Kidney (tissue), 13 donors: ENCODE measurements at regions not wholly inside any gene's neighbourhood (a gene's known extent, or its start where the extent isn't known, plus 50 kb on each side); places are given as distances from the start of the nearest gene placed in this dataset.

Experiments
- DNase-seq, 5 donors: peaks; one replicate each; pipeline ENCODE4 v3.0.0-alpha.2; 2013 to 2020
- FAIRE-seq: peaks from 2 replicates; lab custom pipeline; 2012; peaks lifted over from hg19 to GRCh38; lab: Jason Lieb, UNC
- H3K27ac ChIP-seq, 2 donors: one replicate each; pipeline ENCODE4 v1.7.0; 2013; ENCODE audit warnings: low read depth in 2 of 2, low read length in 2 of 2, inconsistent platforms in 1 of 2
- H3K27me3 ChIP-seq: one replicate; pipeline ENCODE4 v1.7.1; 2013; ENCODE audit warnings: low read length, inconsistent platforms; ENCODE audit not compliant: control insufficient read depth, insufficient read depth
- H3K36me3 ChIP-seq, 3 donors: one replicate each; pipeline versions ENCODE4 v1.7.0 to v1.7.1; 2013; ENCODE audit warnings: low read length in 3 of 3, control low read depth in 1 of 3, inconsistent platforms in 1 of 3; ENCODE audit not compliant: insufficient read depth in 3 of 3, control insufficient read depth in 2 of 3
- H3K4me1 ChIP-seq, 3 donors: one replicate each; pipeline versions ENCODE4 v1.7.0 to v1.7.1; 2013; ENCODE audit warnings: low read length in 3 of 3, inconsistent platforms in 1 of 3, low read depth in 1 of 3; ENCODE audit not compliant: control insufficient read depth in 2 of 3, insufficient read depth in 2 of 3
- H3K4me3 ChIP-seq, 3 donors: one replicate each; pipeline versions ENCODE4 v1.7.0 to v1.8.1; 2013; ENCODE audit warnings: low read length in 3 of 3, control low read depth in 1 of 3, inconsistent platforms in 1 of 3
- H3K9ac ChIP-seq, 3 donors: one replicate each; pipeline versions ENCODE4 v1.7.0 to v1.7.1; 2013; ENCODE audit warnings: low read length in 3 of 3, control low read depth in 1 of 3, inconsistent platforms in 1 of 3
- H3K9me3 ChIP-seq, 3 donors: one replicate each; pipeline versions ENCODE4 v1.7.0 to v1.7.1; 2013; ENCODE audit warnings: low read length in 3 of 3, control low read depth in 1 of 3, inconsistent platforms in 1 of 3; ENCODE audit not compliant: control insufficient read depth in 2 of 3, insufficient read depth in 1 of 3
- intact Hi-C: fragments of 100-400 bp; cut with DNase I; formaldehyde crosslinking; loops from one replicate; pipeline ENCODE4 v1.11.1; 2022
- TF ChIP-seq, protein P1 (sequence below): IDR thresholded peaks from 3 replicates; pipeline ENCODE4 v1.5.1; 2012; ENCODE audit warnings: mild to moderate bottlenecking, moderate library complexity, borderline replicate concordance; ENCODE audit not compliant: insufficient read depth; ENCODE audit errors: extremely low read depth
- donor health status: control.
- donor health status: control.
- donor health status: control.
- donor health status: control.
- donor health status: control.
- donor health status: DM: yes; HTN: yes; CAD: no.
- donor health status: Normal renal cell carcinoma (clear cell type).

DNA sequence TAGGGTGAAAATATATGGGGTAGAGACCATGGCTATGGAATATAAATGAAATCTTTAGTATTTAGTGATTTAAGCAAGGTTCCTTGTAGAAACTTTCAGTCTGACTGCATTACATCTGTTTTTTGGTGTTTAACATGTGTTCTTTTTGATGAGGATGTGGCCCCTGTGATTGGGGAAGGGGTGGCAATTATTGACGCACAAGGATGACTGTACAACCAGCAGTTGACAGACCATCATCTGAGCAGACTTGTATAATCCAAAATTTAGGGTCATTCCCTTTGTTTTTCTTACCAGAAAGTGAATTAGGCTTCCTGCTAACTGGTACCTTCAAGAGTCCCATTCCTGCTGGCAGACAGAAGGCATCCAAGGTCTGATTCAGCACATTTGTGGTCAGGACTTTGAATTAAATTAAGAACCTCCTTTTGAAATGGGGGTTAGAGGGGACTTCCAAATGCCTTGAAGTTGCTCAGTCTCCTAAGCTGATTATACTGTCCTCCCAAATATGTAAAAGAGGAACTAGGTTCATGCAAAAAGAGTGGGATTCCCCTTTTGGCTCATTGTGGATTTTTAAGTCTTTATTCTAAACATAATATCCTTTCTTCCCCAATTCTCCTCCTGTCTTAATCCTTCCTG, 112.4 kb upstream of the CXCL13 start:
- Histone ChIP-seq H3K4me3 (no peak overlapping the region), H3K27ac (no peak overlapping the region), H3K36me3 (no peaks in the 10 kb centered on the region), H3K27me3 (no peaks in the 10 kb centered on the region), H3K9ac (no peak overlapping the region), H3K4me1 (no peaks in the 10 kb centered on the region), H3K9me3 (no peaks in the 10 kb centered on the region)
- intact Hi-C loops, result no loop called here
- TF ChIP-seq, protein P1, sequence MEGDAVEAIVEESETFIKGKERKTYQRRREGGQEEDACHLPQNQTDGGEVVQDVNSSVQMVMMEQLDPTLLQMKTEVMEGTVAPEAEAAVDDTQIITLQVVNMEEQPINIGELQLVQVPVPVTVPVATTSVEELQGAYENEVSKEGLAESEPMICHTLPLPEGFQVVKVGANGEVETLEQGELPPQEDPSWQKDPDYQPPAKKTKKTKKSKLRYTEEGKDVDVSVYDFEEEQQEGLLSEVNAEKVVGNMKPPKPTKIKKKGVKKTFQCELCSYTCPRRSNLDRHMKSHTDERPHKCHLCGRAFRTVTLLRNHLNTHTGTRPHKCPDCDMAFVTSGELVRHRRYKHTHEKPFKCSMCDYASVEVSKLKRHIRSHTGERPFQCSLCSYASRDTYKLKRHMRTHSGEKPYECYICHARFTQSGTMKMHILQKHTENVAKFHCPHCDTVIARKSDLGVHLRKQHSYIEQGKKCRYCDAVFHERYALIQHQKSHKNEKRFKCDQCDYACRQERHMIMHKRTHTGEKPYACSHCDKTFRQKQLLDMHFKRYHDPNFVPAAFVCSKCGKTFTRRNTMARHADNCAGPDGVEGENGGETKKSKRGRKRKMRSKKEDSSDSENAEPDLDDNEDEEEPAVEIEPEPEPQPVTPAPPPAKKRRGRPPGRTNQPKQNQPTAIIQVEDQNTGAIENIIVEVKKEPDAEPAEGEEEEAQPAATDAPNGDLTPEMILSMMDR, result no peak
- FAIRE-seq (no peak), DNase-seq (no peak)

DNA sequence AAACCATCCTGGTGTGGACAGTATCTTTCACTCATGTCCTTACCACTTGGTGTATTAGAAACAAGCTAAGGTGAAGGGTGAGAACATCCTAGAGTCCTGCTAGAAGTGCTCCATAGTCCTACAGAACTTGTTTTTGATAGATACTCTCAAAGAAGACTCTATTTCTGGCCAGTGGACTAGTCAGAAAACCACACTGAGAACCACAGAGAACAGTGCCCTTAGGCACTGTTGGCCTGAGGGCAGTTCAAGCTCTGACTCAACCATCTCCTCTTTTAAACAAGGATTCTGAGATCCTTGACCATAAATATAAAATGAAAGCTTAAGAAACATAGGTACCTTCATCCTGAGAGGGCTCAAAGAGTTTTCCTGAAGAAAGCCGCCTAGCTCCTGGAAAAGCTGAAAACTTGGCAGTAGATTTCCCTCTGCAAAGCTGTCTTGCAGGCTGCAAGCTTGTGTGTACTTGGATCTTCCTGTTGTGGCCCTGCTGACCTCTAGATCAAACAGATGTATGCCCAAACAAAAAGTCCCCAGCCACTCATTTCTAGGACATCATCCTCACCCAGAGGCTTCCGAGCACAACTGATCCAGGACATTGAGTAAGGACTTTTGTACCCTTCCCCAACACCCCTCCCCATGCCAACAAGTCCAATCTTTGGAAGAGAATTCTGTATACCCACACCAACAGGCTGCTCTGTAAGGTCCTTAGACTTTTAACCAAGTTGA, 111.6 kb upstream of the CXCL13 start:
- no peak for DNase-seq
- TF ChIP-seq, protein P1, result no peak
- Histone ChIP-seq H3K9me3 (no peaks in the 10 kb centered on the region), H3K4me1 (no peaks in the 10 kb centered on the region), H3K27me3 (no peaks in the 10 kb centered on the region), H3K27ac (no peak overlapping the region), H3K36me3 (no peaks in the 10 kb centered on the region), H3K9ac (no peak overlapping the region), H3K4me3 (no peak overlapping the region)
- intact Hi-C loops, result no loop called here
- FAIRE-seq, result no peak

DNA sequence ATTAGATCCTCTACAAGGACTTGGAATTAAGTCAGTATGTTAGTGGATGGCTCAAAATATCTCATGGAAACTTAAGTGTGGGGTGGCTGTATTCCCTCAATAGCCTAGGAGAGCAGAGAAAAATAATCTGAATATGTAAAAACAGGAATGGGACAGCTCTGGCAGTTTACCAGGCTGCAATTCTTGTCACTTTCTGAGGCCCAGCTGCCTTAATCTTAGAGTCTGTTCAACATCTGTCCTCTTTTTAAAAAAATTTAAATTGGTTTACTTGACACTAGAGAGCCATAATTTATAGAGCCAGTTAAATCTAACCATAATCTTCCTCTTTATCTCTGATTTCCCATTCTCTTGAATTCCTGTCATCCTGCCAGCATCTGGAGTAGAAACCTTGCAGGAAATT, 109.2 kb upstream of the CXCL13 start:
- no peaks in the 10 kb centered on the region for H3K9me3 ChIP-seq
- H3K4me1 ChIP-seq, result no peaks in the 10 kb centered on the region
- no peak overlapping the region for H3K9ac ChIP-seq
- H3K27ac ChIP-seq, result no peak overlapping the region
- TF ChIP-seq, protein P1, result no peak
- H3K36me3 ChIP-seq, result no peaks in the 10 kb centered on the region
- FAIRE-seq, result no peak
- H3K4me3 ChIP-seq, result no peak overlapping the region
- H3K27me3 ChIP-seq, result no peaks in the 10 kb centered on the region
- peak in 1 of 5 donors; percentile 10 for DNase-seq
- intact Hi-C loops, result no loop called here
